ENCODE measurements at regions not wholly inside any gene's neighbourhood (a gene's known extent, or its start where the extent isn't known, plus 50 kb on each side); places are given as distances from the start of the nearest gene placed in this dataset.

- TF ChIP-seq CTCF (tag by site-specific recombination; IDR thresholded peaks at IDR 0.05) = no peak
- TF ChIP-seq KLF7 (tag by site-specific recombination; IDR thresholded peaks at IDR 0.05; ENCODE audit: borderline replicate concordance) = no peak
- TF ChIP-seq HOXA7 (CRISPR knock-in tag; IDR thresholded peaks at IDR 0.05; ENCODE audit: borderline replicate concordance) = no peak
- TF ChIP-seq ZBTB49 (tag by site-specific recombination; IDR thresholded peaks at IDR 0.05; ENCODE audit: low read depth) = no peak
- TF ChIP-seq REST (tag by site-specific recombination; IDR thresholded peaks at IDR 0.05) = no peak
- TF ChIP-seq ZNF580 (tag by site-specific recombination; IDR thresholded peaks at IDR 0.05) = no peak
- no peak for TF ChIP-seq MYNN (tag by site-specific recombination; IDR thresholded peaks at IDR 0.05; ENCODE audit: borderline replicate concordance)
Measured at GRCh38 chr4:185888676-185889075, 76.7 kb upstream of the SORBS2 start.
